Fibroblast of villous mesenchyme (primary cell): ENCODE measurements at regions not wholly inside any gene's neighbourhood (a gene's known extent, or its start where the extent isn't known, plus 50 kb on each side); places are given as distances from the start of the nearest gene placed in this dataset.

Experiments used
- DNase-seq: peaks from one replicate; pipeline ENCODE4 v3.0.0-alpha.2; 2010; ENCODE audit warnings: low read depth
- H3K4me3 ChIP-seq: 2 replicates; pipeline ENCODE4 v1.5.1; 2011; ENCODE audit warnings: low read depth, mild to moderate bottlenecking, low read length
- TF ChIP-seq, protein P1 (sequence below): IDR thresholded peaks from 2 replicates; pipeline ENCODE4 v1.5.1; 2012; ENCODE audit warnings: low read depth, mild to moderate bottlenecking, low read length; ENCODE audit not compliant: insufficient read depth

DNA sequence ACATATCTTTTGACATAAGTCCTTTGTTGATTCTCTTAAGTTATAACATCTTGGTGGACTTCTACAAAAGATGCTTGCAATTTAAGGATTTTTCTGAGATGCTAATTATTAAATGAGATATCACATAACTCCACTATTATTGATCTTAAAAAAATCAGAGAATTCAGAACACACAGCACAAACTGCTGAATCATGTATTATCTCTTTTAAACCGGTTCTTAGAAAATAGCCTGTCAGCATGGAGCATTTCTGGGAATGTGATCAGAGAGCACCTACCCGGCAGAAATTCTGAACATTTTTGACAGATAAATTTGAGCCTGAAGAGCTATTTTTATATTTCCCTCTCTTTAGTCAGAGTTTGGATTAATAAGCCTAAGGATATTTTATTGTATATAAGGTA lies 50.2 kb upstream of the PCLO start:
- DNase-seq, result no peak
- TF ChIP-seq, protein P1, sequence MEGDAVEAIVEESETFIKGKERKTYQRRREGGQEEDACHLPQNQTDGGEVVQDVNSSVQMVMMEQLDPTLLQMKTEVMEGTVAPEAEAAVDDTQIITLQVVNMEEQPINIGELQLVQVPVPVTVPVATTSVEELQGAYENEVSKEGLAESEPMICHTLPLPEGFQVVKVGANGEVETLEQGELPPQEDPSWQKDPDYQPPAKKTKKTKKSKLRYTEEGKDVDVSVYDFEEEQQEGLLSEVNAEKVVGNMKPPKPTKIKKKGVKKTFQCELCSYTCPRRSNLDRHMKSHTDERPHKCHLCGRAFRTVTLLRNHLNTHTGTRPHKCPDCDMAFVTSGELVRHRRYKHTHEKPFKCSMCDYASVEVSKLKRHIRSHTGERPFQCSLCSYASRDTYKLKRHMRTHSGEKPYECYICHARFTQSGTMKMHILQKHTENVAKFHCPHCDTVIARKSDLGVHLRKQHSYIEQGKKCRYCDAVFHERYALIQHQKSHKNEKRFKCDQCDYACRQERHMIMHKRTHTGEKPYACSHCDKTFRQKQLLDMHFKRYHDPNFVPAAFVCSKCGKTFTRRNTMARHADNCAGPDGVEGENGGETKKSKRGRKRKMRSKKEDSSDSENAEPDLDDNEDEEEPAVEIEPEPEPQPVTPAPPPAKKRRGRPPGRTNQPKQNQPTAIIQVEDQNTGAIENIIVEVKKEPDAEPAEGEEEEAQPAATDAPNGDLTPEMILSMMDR, result no peak
- H3K4me3 ChIP-seq, result no peak overlapping the region
